ENCODE measurements at regions not wholly inside any gene's neighbourhood (a gene's known extent, or its start where the extent isn't known, plus 50 kb on each side); places are given as distances from the start of the nearest gene placed in this dataset.

DNA sequence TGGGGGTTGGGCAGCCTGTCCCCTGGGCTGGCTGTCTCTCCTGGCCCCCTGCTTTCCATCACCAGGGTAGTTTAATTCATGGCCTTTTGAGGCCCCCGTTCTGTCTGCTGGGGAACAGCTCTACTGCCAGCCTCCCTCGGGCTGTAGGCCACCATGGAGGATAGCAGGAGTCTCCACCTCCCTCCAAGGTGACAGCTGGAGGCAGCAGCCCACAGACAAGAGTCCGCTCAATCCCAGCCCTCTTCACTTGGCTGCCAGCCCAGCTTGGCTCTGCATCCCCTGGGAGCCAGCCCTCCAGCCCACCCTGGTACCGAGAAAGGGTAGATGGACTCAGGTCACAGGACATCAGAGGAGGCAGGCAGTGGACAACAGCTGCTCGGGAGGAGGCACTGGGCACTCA, 194.6 kb upstream of the SDK2 start:
- POLR2A ChIA-PET (ENCODE audit: low non-redundant PET) = no interaction called here
- CTCF ChIA-PET = no interaction called here
- TF ChIP-seq, protein P1, sequence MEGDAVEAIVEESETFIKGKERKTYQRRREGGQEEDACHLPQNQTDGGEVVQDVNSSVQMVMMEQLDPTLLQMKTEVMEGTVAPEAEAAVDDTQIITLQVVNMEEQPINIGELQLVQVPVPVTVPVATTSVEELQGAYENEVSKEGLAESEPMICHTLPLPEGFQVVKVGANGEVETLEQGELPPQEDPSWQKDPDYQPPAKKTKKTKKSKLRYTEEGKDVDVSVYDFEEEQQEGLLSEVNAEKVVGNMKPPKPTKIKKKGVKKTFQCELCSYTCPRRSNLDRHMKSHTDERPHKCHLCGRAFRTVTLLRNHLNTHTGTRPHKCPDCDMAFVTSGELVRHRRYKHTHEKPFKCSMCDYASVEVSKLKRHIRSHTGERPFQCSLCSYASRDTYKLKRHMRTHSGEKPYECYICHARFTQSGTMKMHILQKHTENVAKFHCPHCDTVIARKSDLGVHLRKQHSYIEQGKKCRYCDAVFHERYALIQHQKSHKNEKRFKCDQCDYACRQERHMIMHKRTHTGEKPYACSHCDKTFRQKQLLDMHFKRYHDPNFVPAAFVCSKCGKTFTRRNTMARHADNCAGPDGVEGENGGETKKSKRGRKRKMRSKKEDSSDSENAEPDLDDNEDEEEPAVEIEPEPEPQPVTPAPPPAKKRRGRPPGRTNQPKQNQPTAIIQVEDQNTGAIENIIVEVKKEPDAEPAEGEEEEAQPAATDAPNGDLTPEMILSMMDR (conservative IDR thresholded peaks at IDR 0.05; ENCODE audit: low read depth) = no peak
- no peak for DNase-seq (ENCODE audit: low spot score)
- no peak overlapping the region for H3K27ac ChIP-seq

DNA sequence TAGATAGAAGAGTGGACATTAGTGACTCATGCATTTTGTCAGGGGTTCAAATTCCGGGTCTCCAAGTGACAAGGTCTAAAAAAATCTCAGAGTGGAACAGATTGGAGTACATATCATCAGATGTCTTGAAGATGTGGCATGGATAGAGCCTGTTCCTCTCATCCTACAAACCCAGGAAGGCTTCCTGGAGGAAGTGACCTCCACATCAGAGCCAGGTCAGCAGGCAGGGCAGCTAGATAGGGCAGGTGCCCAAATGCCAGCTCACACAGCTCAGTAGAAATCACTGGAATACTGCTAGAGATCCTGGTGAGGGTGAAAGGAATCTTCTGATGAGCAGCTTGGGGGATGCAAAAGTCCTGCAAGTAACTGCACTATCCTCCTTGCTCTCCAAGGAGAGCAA, 196.6 kb upstream of the SDK2 start:
- ChIA-PET CTCF (interaction anchor here (0.6 kb wide), 2 partner anchors 337 to 417 kb away, joined by 3 read pairs; no protein-coding TSS in a partner anchor), POLR2A (ENCODE audit: low non-redundant PET) (no interaction called here)
- H3K27ac ChIP-seq = no peak overlapping the region
- TF ChIP-seq, protein P1 (conservative IDR thresholded peaks at IDR 0.05; ENCODE audit: low read depth) = no peak
- no peak for DNase-seq (ENCODE audit: low spot score)

DNA sequence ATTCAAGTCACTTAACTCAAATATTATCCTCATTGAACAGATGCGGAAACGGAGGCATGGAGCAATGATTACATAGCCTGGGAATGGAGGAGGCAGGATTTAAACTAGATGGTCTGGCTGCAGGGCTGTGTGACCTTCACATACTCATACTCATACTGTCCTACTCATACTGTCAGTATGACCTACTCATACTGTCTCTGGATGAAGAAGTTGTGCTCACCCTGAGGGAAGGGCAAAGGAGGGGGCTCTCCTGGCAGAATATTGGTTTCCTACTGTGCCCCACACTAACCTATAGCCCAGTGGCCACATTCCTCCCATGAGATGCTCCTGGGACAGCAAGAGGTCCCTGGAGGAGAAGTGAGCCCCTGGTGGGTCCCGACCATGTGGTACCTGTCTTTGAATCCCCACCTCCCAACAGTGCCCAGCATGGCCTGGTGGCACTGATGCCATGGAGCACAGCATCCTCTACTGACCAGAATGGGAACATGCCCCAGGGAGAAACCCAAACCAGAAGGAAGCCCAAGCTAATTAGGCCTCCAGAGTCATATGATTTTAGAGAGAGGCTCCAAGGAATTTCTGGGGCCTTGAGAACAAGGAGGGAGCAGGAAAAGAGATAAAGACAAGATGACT, 197.3 kb upstream of the SDK2 start:
- DNase-seq (ENCODE audit: low spot score) = peak; percentile 29
- POLR2A ChIA-PET (ENCODE audit: low non-redundant PET) = no interaction called here
- CTCF ChIA-PET = interaction anchor here (0.6 to 1.1 kb wide), 6 partner anchors 198 to 414 kb away, joined by 3 to 5 read pairs (median 4); no protein-coding TSS in a partner anchor
- no peak overlapping the region for H3K27ac ChIP-seq
- TF ChIP-seq, protein P1 (conservative IDR thresholded peaks at IDR 0.05; ENCODE audit: low read depth) = peak; percentile 57

DNA sequence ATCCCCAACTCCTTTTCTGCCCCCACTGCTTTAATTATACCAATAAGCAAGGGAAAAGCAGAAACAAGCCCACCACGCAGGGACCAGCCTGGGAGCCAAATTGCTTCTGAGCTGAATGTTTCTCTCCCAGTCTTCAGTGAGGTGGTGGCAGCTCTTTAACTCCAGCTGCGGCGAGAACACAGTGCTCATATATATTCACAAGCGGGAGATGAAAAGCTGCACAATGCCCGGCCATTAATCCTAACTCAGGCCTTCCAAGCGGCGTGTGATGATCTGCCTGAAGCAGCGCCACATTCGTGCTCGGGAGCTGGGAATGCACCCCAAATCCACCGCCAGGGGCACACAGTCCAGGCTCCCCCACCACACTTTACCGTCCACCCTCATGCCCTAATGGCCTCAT, 203.7 kb upstream of the SDK2 start:
- ChIA-PET CTCF (interaction anchor here (0.7 kb wide), 1 partner anchor 79 kb away, joined by 3 read pairs; no protein-coding TSS in a partner anchor), POLR2A (ENCODE audit: low non-redundant PET) (no interaction called here)
- no peak overlapping the region for H3K27ac ChIP-seq
- TF ChIP-seq, protein P1 (conservative IDR thresholded peaks at IDR 0.05; ENCODE audit: low read depth) = no peak
- no peak for DNase-seq (ENCODE audit: low spot score)

DNA sequence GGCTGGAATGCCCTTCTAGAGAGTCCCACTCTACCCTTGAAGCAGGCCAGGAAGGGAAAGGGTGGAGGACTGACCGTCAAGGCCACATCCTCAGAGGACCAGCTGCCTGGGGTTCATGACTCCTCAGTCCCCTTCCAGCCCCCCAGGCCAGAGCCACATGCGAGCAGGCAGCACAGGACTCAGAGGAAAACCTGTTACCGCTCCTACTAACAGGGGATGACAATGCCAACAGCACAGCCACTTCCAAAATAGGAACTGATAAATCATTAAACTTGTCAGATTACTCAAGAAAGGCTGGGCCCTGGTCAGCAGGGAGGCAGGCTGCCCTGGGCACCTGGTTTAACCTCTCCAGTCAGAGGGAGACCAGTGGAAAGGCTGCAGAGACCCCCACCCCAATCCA, 206.2 kb upstream of the SDK2 start:
- no peak overlapping the region for H3K27ac ChIP-seq
- ChIA-PET POLR2A (ENCODE audit: low non-redundant PET) (no interaction called here), CTCF (no interaction called here)
- TF ChIP-seq, protein P1 (conservative IDR thresholded peaks at IDR 0.05; ENCODE audit: low read depth) = no peak
- no peak for DNase-seq (ENCODE audit: low spot score)

DNA sequence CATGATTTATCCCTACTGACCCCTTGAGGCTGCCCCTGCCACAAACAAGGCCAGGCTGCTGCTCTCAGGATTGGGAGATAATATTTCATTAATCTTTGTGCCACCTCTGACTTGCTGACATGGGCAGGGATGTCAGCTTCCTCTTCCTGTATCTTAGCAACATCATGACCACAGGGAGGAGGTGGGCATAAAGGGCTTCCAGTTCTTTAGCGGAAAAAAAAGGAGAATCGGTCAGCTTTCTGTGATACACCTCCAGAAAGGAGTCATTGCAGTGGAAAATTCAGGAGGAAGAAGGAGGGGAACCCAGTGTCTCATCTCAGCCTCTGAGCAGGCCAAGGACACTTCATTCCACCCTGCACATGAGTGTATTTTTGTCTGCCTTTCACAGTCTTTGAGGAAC, 206.8 kb upstream of the SDK2 start:
- ChIA-PET CTCF (no interaction called here), POLR2A (ENCODE audit: low non-redundant PET) (no interaction called here)
- H3K27ac ChIP-seq = no peak overlapping the region
- DNase-seq (ENCODE audit: low spot score) = no peak
- TF ChIP-seq, protein P1 (conservative IDR thresholded peaks at IDR 0.05; ENCODE audit: low read depth) = no peak
